ENCODE measurements at regions not wholly inside any gene's neighbourhood (a gene's known extent, or its start where the extent isn't known, plus 50 kb on each side); places are given as distances from the start of the nearest gene placed in this dataset.

- Mint-ChIP-seq H3K4me3 (ENCODE audit: unreplicated experiment) (no peak overlapping the region), H3K36me3 (ENCODE audit: low read depth, unreplicated experiment) (no peaks in the 10 kb centered on the region), H3K27me3 (ENCODE audit: low read depth, unreplicated experiment) (no peaks in the 10 kb centered on the region), H3K4me1 (ENCODE audit: low read depth, unreplicated experiment) (peaks cover 4% of the 10 kb centered on the region), H3K27ac (ENCODE audit: unreplicated experiment) (no peak overlapping the region), H3K9me3 (ENCODE audit: unreplicated experiment) (peaks cover 1% of the 10 kb centered on the region)
- no peak overlapping the region for H3K27ac ChIP-seq (ENCODE audit: low read depth, low read length)
- H3K9ac ChIP-seq (ENCODE audit: low read length) = no peak overlapping the region
- no peak for TF ChIP-seq CTCF (IDR thresholded peaks at IDR 0.05; ENCODE audit: insufficient read depth, low read depth, low read length)
- no peak for TF ChIP-seq EZH2 (IDR thresholded peaks at IDR 0.05; ENCODE audit: insufficient read depth, low read length)
- no peak overlapping the region for H3K4me3 ChIP-seq (ENCODE audit: insufficient read depth, low read depth, low read length)
- no peaks in the 10 kb centered on the region for H3K36me3 ChIP-seq (ENCODE audit: insufficient read depth, low read length)
- no peak overlapping the region for H2AFZ ChIP-seq (ENCODE audit: low read depth, low read length)
- FAIRE-seq = no peak
- H3K4me2 ChIP-seq (ENCODE audit: low read length) = no peak overlapping the region
- H3K4me1 ChIP-seq (ENCODE audit: insufficient read depth, low read length) = no peaks in the 10 kb centered on the region
- no peak for DNase-seq (ENCODE audit: low read depth)
- no peaks in the 10 kb centered on the region for H3K79me2 ChIP-seq (ENCODE audit: insufficient read depth, low read length)
- H4K20me1 ChIP-seq (ENCODE audit: insufficient read depth, low read length) = no peaks in the 10 kb centered on the region
- H3K9me3 ChIP-seq (ENCODE audit: insufficient read depth, low read depth, low read length) = no peaks in the 10 kb centered on the region
- H3K27me3 ChIP-seq (ENCODE audit: insufficient read depth, low read length) = no peaks in the 10 kb centered on the region
Measured at GRCh38 chr4:124095621-124096020, 616.9 kb downstream of the ANKRD50 start.

GRCh38 chr4:124096290-124096689 is 616.2 kb downstream of the ANKRD50 start:
- Histone ChIP-seq H3K9me3 (ENCODE audit: insufficient read depth, low read depth, low read length) (no peaks in the 10 kb centered on the region), H3K27ac (ENCODE audit: low read depth, low read length) (no peak overlapping the region), H4K20me1 (ENCODE audit: insufficient read depth, low read length) (no peaks in the 10 kb centered on the region), H3K4me1 (ENCODE audit: insufficient read depth, low read length) (no peaks in the 10 kb centered on the region), H3K9ac (ENCODE audit: low read length) (no peak overlapping the region), H3K4me3 (ENCODE audit: insufficient read depth, low read depth, low read length) (no peak overlapping the region), H3K4me2 (ENCODE audit: low read length) (no peak overlapping the region), H3K27me3 (ENCODE audit: insufficient read depth, low read length) (no peaks in the 10 kb centered on the region), H3K79me2 (ENCODE audit: insufficient read depth, low read length) (no peaks in the 10 kb centered on the region), H3K36me3 (ENCODE audit: insufficient read depth, low read length) (no peaks in the 10 kb centered on the region), H2AFZ (ENCODE audit: low read depth, low read length) (no peak overlapping the region)
- H3K27ac Mint-ChIP-seq (ENCODE audit: unreplicated experiment) = no peak overlapping the region
- FAIRE-seq = no peak
- H3K4me3 Mint-ChIP-seq (ENCODE audit: unreplicated experiment) = no peak overlapping the region
- no peak for TF ChIP-seq EZH2 (IDR thresholded peaks at IDR 0.05; ENCODE audit: insufficient read depth, low read length)
- TF ChIP-seq CTCF (IDR thresholded peaks at IDR 0.05; ENCODE audit: insufficient read depth, low read depth, low read length) = no peak
- H3K9me3 Mint-ChIP-seq (ENCODE audit: unreplicated experiment) = peaks cover 1% of the 10 kb centered on the region
- peaks cover 4% of the 10 kb centered on the region for H3K4me1 Mint-ChIP-seq (ENCODE audit: low read depth, unreplicated experiment)
- DNase-seq (ENCODE audit: low read depth) = no peak
- no peaks in the 10 kb centered on the region for H3K27me3 Mint-ChIP-seq (ENCODE audit: low read depth, unreplicated experiment)
- no peaks in the 10 kb centered on the region for H3K36me3 Mint-ChIP-seq (ENCODE audit: low read depth, unreplicated experiment)

GRCh38 chr4:124097447-124097846 is 615.1 kb downstream of the ANKRD50 start:
- no peak overlapping the region for H3K4me3 Mint-ChIP-seq (ENCODE audit: unreplicated experiment)
- H3K27ac Mint-ChIP-seq (ENCODE audit: unreplicated experiment) = no peak overlapping the region
- H3K36me3 Mint-ChIP-seq (ENCODE audit: low read depth, unreplicated experiment) = no peaks in the 10 kb centered on the region
- peaks cover 1% of the 10 kb centered on the region for H3K9me3 Mint-ChIP-seq (ENCODE audit: unreplicated experiment)
- H3K4me3 ChIP-seq (ENCODE audit: insufficient read depth, low read depth, low read length) = no peak overlapping the region
- no peak overlapping the region for H3K9ac ChIP-seq (ENCODE audit: low read length)
- TF ChIP-seq CTCF (IDR thresholded peaks at IDR 0.05; ENCODE audit: insufficient read depth, low read depth, low read length) (no peak), EZH2 (IDR thresholded peaks at IDR 0.05; ENCODE audit: insufficient read depth, low read length) (no peak)
- no peaks in the 10 kb centered on the region for H3K9me3 ChIP-seq (ENCODE audit: insufficient read depth, low read depth, low read length)
- H3K79me2 ChIP-seq (ENCODE audit: insufficient read depth, low read length) = no peaks in the 10 kb centered on the region
- DNase-seq (ENCODE audit: low read depth) = no peak
- no peaks in the 10 kb centered on the region for H3K27me3 ChIP-seq (ENCODE audit: insufficient read depth, low read length)
- no peaks in the 10 kb centered on the region for H4K20me1 ChIP-seq (ENCODE audit: insufficient read depth, low read length)
- no peaks in the 10 kb centered on the region for H3K4me1 ChIP-seq (ENCODE audit: insufficient read depth, low read length)
- peaks cover 4% of the 10 kb centered on the region for H3K4me1 Mint-ChIP-seq (ENCODE audit: low read depth, unreplicated experiment)
- H2AFZ ChIP-seq (ENCODE audit: low read depth, low read length) = no peak overlapping the region
- H3K4me2 ChIP-seq (ENCODE audit: low read length) = no peak overlapping the region
- FAIRE-seq = no peak
- H3K36me3 ChIP-seq (ENCODE audit: insufficient read depth, low read length) = no peaks in the 10 kb centered on the region
- no peaks in the 10 kb centered on the region for H3K27me3 Mint-ChIP-seq (ENCODE audit: low read depth, unreplicated experiment)
- H3K27ac ChIP-seq (ENCODE audit: low read depth, low read length) = no peak overlapping the region
